Activated T-cell treated with anti-CD3 and anti-CD28 coated beads, Interleukin-2, amount 50 U/mL, for 4 hours (primary cell): ENCODE measurements at regions not wholly inside any gene's neighbourhood (a gene's known extent, or its start where the extent isn't known, plus 50 kb on each side); places are given as distances from the start of the nearest gene placed in this dataset.

Experiments
- ATAC-seq, 2 donors: fragments of 200-7000 bp; cut with Tn5 transposase; one replicate each; pipeline ENCODE4 v1.10.0; 2021
- DNase-seq: peaks from one replicate; pipeline ENCODE4 v3.0.0-alpha.2; 2020
- H3K27me3 Mint-ChIP-seq: one replicate; pipeline ENCODE4 v1.8.0; 2021; ENCODE audit warnings: low read depth, mixed read lengths
- H3K36me3 Mint-ChIP-seq: one replicate; pipeline ENCODE4 v1.8.0; 2022; ENCODE audit warnings: mixed read lengths; ENCODE audit not compliant: insufficient read depth
- H3K4me1 Mint-ChIP-seq: one replicate; pipeline ENCODE4 v1.8.0; 2021; ENCODE audit warnings: low read depth, mixed read lengths
- H3K4me3 Mint-ChIP-seq: one replicate; pipeline ENCODE4 v1.8.0; 2021; ENCODE audit warnings: mild to moderate bottlenecking, moderate library complexity, mixed read lengths
- H3K9me3 Mint-ChIP-seq: one replicate; pipeline ENCODE4 v1.8.0; 2021; ENCODE audit warnings: mixed read lengths

- no peaks in the 10 kb centered on the region for H3K9me3 Mint-ChIP-seq
- no peak for ATAC-seq
- no peaks in the 10 kb centered on the region for H3K27me3 Mint-ChIP-seq
- H3K4me1 Mint-ChIP-seq, result no peaks in the 10 kb centered on the region
- no peak overlapping the region for H3K4me3 Mint-ChIP-seq
- DNase-seq, result no peak
- H3K36me3 Mint-ChIP-seq, result no peaks in the 10 kb centered on the region
Observed at GRCh38 chr4:137310593-137311490, 221.5 kb downstream of the PCDH18 start.

DNA sequence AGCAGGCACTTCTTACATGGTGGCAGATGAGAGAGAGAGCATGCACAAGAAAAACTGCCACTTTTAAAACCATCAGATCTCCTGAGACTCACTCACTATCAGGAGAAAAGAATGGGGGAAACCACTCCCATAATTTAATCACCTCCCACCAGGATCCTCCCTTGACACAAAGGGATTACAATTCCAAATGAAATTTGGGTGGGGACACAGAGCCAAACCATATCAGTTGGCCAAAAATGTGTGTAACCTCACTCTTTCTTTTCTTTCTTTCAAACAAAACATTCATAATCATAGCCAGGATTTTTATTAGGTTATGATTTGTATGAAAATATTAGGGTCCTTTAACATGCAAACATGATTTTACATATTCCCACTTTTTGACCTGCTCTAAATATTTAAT is 222.1 kb downstream of the PCDH18 start:
- Mint-ChIP-seq H3K9me3 (peaks cover 1% of the 10 kb centered on the region), H3K36me3 (no peaks in the 10 kb centered on the region), H3K4me3 (no peak overlapping the region), H3K27me3 (no peaks in the 10 kb centered on the region), H3K4me1 (no peaks in the 10 kb centered on the region)
- DNase-seq (no peak), ATAC-seq (no peak)

DNA sequence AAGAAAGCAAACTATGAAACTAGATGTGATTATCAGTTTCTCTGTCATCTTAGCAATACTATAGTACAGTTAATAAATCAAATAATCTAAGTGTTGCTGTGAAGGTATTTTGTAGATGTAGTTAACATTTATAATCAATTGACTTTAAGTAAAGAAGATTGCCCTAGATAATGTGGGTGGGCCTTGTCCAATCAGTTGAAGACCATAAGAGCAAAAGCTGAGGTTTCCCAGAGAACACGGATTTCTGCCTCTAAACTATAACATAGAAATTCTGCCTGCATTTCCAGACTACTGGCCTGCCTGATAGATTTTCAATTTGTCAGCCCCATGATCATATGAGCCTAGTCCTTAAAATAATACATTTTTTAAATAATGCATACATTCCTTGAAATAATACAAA is 222.9 kb downstream of the PCDH18 start:
- H3K9me3 Mint-ChIP-seq, result peaks cover 4% of the 10 kb centered on the region
- ATAC-seq, result no peak
- no peak overlapping the region for H3K4me3 Mint-ChIP-seq

DNA sequence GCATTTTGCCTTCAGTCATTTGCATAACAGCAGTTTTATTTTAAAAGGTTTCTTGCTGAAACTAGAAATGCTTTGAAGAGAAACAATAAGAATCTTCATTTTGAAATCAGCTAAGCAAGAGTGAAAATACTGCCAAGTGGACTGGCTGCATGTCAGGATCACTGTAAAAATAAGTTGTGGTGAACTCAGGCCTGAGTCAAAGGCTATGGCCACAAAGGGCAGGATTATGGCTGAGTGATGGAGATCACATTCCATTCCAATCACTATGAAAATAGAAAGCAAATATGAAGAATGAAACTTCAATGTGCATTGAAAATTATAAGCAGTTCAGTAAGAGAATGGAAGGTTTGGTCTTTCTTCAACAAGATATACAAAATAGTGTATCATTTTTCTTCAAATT is 224.5 kb downstream of the PCDH18 start:
- Mint-ChIP-seq H3K4me1 (no peaks in the 10 kb centered on the region), H3K9me3 (peaks cover 8% of the 10 kb centered on the region), H3K27me3 (no peaks in the 10 kb centered on the region), H3K4me3 (no peak overlapping the region), H3K36me3 (no peaks in the 10 kb centered on the region)
- ATAC-seq (no peak), DNase-seq (no peak)

More for the DNA sequence above, 222.9 kb downstream of the PCDH18 start:
- no peak for DNase-seq
- Mint-ChIP-seq H3K4me1 (no peaks in the 10 kb centered on the region), H3K27me3 (no peaks in the 10 kb centered on the region), H3K36me3 (no peaks in the 10 kb centered on the region)

GRCh38 chr4:137300776-137301175 is 231.5 kb downstream of the PCDH18 start:
- Mint-ChIP-seq H3K36me3 (no peaks in the 10 kb centered on the region), H3K27me3 (no peaks in the 10 kb centered on the region), H3K4me1 (no peaks in the 10 kb centered on the region), H3K9me3 (peaks cover 20% of the 10 kb centered on the region), H3K4me3 (no peak overlapping the region)
- no peak for DNase-seq
- no peak for ATAC-seq

- ATAC-seq, result no peak
- no peaks in the 10 kb centered on the region for H3K36me3 Mint-ChIP-seq
- no peak overlapping the region for H3K4me3 Mint-ChIP-seq
- no peak for DNase-seq
- H3K9me3 Mint-ChIP-seq, result peaks cover 17% of the 10 kb centered on the region
- H3K4me1 Mint-ChIP-seq, result no peaks in the 10 kb centered on the region
- H3K27me3 Mint-ChIP-seq, result no peaks in the 10 kb centered on the region
Observed at GRCh38 chr4:137299281-137299680, 233.0 kb downstream of the PCDH18 start.

GRCh38 chr4:137293281-137293680 is 239.0 kb downstream of the PCDH18 start:
- peaks cover 9% of the 10 kb centered on the region for H3K9me3 Mint-ChIP-seq
- H3K4me3 Mint-ChIP-seq, result no peak overlapping the region
- ATAC-seq (no peak), DNase-seq (no peak)
- no peaks in the 10 kb centered on the region for H3K4me1 Mint-ChIP-seq
- no peaks in the 10 kb centered on the region for H3K36me3 Mint-ChIP-seq
- no peaks in the 10 kb centered on the region for H3K27me3 Mint-ChIP-seq

GRCh38 chr4:137283737-137284136 is 248.6 kb downstream of the PCDH18 start:
- ATAC-seq, result no peak
- peaks cover 8% of the 10 kb centered on the region for H3K9me3 Mint-ChIP-seq

DNA sequence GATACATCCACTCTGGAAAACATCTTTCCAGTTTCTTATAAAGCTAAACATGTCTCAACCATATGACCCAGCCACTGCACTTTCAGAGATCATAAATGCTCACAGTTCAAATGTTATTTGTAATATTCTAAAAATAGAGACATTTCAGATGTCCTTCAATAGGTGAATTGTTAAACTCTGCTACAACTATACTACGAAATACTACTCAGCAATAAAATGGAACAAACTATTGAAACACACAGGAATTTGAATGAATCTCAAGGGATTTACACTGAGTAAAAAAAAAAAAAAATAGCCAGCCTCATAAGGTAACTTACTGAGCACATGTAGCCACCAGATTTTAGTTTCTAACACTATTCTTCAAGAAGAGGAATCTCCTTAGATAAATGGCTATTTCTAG is 253.9 kb downstream of the PCDH18 start:
- no peaks in the 10 kb centered on the region for H3K4me1 Mint-ChIP-seq
- H3K4me3 Mint-ChIP-seq, result no peak overlapping the region
- no peaks in the 10 kb centered on the region for H3K27me3 Mint-ChIP-seq
- ATAC-seq (no peak), DNase-seq (no peak)
- H3K9me3 Mint-ChIP-seq, result peaks cover 7% of the 10 kb centered on the region
- H3K36me3 Mint-ChIP-seq, result no peaks in the 10 kb centered on the region

More at GRCh38 chr4:137283737-137284136, 248.6 kb downstream of the PCDH18 start:
- Mint-ChIP-seq H3K4me1 (no peaks in the 10 kb centered on the region), H3K4me3 (no peak overlapping the region), H3K27me3 (no peaks in the 10 kb centered on the region), H3K36me3 (no peaks in the 10 kb centered on the region)
- DNase-seq, result no peak

- DNase-seq (no peak), ATAC-seq (no peak)
- peaks cover 7% of the 10 kb centered on the region for H3K9me3 Mint-ChIP-seq
- H3K4me1 Mint-ChIP-seq, result no peaks in the 10 kb centered on the region
- H3K4me3 Mint-ChIP-seq, result no peak overlapping the region
- H3K36me3 Mint-ChIP-seq, result no peaks in the 10 kb centered on the region
- H3K27me3 Mint-ChIP-seq, result no peaks in the 10 kb centered on the region
Observed at GRCh38 chr4:137274404-137274803, 257.9 kb downstream of the PCDH18 start.

DNA sequence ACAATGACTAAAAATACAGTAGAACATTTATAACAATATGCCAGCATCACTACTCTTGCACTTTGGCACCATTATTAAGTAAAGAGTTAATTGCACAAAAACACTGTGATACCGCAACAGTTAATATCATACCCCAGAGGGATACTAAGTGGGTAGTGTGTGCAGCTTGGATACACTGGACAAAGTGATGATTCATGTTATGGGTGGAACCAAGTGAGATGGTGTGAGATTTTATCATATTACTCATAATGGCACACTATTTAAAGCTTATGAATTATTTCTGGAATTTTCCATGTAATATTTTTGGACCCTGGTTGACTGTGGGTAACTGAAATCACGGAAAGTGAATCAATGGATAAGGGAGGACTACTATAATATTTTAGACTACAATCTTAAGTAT is 265.3 kb downstream of the PCDH18 start:
- Mint-ChIP-seq H3K9me3 (no peaks in the 10 kb centered on the region), H3K4me3 (no peak overlapping the region), H3K36me3 (no peaks in the 10 kb centered on the region), H3K27me3 (no peaks in the 10 kb centered on the region), H3K4me1 (no peaks in the 10 kb centered on the region)
- no peak for ATAC-seq
- DNase-seq, result no peak

GRCh38 chr4:137266511-137266910 is 265.8 kb downstream of the PCDH18 start:
- H3K9me3 Mint-ChIP-seq, result no peaks in the 10 kb centered on the region
- H3K36me3 Mint-ChIP-seq, result no peaks in the 10 kb centered on the region
- no peaks in the 10 kb centered on the region for H3K27me3 Mint-ChIP-seq
- H3K4me3 Mint-ChIP-seq, result no peak overlapping the region
- H3K4me1 Mint-ChIP-seq, result no peaks in the 10 kb centered on the region
- DNase-seq, result no peak
- ATAC-seq, result no peak

DNA sequence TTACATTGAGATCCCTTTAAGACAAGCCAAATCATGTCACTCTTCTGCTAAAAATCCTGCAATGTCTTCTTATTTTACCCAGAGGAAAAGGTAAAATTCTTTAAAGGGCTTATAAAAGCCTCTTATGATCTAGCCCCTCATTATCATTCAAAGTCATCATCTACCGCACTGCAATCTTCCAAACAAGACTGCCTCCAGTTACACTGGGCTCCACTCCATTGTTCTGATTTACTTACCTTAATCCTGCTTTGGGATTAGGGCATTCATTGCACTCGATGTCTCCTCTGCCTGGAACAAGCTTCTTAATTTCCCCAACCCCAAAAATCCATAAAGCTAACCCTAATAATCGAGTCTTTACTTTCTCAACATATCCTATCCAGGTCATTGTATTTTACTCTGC is 269.1 kb downstream of the PCDH18 start:
- Mint-ChIP-seq H3K27me3 (no peaks in the 10 kb centered on the region), H3K36me3 (no peaks in the 10 kb centered on the region), H3K4me3 (no peak overlapping the region), H3K4me1 (no peaks in the 10 kb centered on the region), H3K9me3 (no peaks in the 10 kb centered on the region)
- DNase-seq (no peak), ATAC-seq (no peak)

DNA sequence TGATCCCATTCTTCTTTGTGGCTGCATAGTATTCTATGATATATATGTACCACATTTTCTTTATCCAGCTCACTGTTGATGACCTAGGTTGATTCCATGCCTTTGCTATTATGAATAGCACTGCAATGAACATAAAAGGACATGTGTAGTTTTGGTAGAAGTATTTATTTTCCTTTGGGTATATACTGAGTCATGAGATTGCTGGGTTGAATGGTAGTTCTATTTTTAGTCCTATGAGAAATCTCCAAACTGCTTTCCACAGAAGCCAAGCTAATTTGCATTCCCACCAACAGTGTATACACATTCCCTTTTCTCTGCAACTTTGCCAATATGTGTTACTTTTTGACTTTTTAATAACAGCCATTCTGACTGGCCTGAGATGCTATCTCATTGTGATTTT is 278.3 kb downstream of the PCDH18 start:
- Mint-ChIP-seq H3K4me3 (no peak overlapping the region), H3K36me3 (no peaks in the 10 kb centered on the region), H3K4me1 (no peaks in the 10 kb centered on the region), H3K27me3 (no peaks in the 10 kb centered on the region), H3K9me3 (peaks cover 11% of the 10 kb centered on the region)
- DNase-seq (no peak), ATAC-seq (no peak)

- Mint-ChIP-seq H3K9me3 (peaks cover 8% of the 10 kb centered on the region), H3K4me1 (no peaks in the 10 kb centered on the region), H3K4me3 (no peak overlapping the region), H3K27me3 (no peaks in the 10 kb centered on the region), H3K36me3 (no peaks in the 10 kb centered on the region)
- no peak for ATAC-seq
- no peak for DNase-seq
Observed at GRCh38 chr4:137249112-137249511, 283.2 kb downstream of the PCDH18 start.
